HG02884 (cell line): ENCODE measurements at regions not wholly inside any gene's neighbourhood (a gene's known extent, or its start where the extent isn't known, plus 50 kb on each side); places are given as distances from the start of the nearest gene placed in this dataset.
"Not testable (repeated sequence)": the region's sequence is repeated elsewhere in the genome, so short reads cannot be mapped to it uniquely, and the experiment has no call there.

Experiments
- ATAC-seq: cut with Tn5 transposase; IDR thresholded peaks from one replicate; pipeline ENCODE4 v1.9.1; 2021; ENCODE audit warnings: mild to moderate bottlenecking, moderate library complexity; ENCODE audit not compliant: unreplicated experiment

DNA sequence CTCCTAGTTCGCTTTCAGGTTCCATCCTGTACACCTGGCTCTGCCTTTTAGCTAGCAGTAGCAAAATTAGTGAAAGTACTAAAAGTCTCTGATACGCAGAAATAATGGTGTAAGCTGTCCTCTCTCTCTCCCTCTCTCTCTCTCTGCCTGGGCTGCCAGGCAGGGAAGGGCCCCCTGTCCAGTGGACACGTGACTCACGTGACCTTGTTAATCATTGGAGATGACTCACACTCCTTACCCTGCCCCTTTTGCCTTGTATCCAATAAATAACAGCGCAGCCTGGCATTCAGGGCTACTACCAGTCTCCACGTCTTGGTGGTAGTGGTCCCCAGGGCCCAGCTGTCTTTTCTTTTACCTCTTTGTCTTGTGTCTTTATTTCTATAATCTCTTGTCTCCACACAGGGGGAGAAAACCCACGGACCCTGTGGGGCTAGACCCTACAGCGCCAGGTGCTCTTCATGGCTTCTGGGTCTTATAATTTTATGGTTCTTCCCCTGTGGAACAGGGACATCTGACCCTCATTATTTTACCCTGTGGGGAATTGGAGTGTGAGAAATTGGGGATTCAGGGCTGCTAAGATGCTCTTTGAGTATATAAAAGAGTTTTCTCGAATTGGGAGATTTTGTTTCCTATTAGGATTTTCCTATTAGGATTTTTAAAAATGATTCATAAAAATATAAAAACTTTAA, 1348.2 kb downstream of the GATA3 start:
- ATAC-seq: not testable (repeated sequence)

DNA sequence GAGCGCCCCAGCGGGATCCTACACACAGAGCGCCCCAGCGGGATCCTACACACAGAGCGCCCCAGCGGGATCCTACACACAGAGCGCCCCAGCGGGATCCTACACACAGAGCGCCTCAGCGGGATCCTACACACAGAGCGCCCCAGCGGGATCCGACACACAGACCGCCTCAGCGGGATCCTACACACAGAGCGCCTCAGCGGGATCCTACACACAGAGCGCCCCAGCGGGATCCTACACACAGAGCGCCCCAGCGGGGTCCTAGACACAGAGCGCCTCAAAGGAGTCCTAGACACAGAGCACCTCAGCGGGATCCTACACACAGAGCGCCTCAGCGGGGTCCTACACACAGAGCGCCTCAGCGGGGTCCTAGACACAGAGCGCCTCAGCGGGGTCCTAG, 1352.7 kb downstream of the GATA3 start:
- ATAC-seq: not testable (repeated sequence)

DNA sequence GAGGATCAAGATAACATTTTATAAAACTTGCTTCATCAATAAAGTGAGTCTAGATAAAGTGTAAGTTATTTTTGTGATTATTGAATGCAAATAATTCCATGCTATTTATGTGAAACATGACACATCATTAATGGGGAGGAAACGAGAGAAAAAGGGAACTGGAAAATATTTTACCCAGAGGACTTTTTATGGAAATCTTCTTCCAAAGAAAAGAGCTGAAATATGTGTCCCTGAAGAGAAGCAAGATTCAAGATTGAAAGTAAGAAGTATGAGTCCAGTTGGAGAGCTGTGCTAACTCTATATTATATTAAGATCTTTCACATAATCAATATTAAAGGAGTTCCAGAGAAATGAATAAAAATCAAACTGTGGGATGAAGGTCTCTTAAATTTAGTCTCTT, 1361.8 kb downstream of the GATA3 start:
- no peak for ATAC-seq

DNA sequence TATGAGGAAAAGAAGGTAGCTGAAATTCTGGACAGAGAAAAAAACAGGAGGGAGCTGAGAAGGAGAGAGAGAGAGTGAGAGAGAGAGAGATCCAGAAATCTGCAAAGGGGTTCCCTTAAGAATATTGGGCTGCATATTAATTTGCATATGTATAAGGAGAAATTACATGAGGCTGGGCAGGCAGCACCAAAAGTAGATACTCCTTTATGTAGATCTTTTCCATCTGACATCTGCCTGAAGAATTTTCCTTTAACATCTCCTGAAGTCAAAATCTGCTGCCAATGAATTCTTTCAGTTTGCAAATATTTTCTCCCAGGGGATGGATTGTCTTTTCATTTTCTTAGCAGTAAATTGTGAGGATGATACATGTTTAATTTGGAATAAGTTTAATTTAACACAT, 1365.3 kb downstream of the GATA3 start:
- ATAC-seq: no peak

DNA sequence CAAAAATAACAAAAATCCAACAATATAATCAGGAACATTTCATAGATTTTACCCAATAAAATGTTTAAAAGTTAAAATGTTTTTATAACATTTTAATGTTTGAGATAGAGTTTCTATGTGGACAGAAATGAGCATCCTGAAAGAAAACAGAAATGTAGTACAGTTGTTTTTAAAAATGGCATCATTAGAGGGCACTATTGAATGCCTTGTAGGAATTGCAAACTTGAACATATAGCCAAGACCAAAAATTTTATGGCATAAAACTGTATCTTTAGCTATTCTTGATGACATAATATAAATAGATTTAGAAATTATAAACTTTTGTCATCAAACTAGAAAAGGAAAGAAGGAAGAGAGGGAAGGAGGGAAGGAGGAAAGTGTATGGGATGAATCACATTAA, 1372.7 kb downstream of the GATA3 start:
- ATAC-seq: no peak

DNA sequence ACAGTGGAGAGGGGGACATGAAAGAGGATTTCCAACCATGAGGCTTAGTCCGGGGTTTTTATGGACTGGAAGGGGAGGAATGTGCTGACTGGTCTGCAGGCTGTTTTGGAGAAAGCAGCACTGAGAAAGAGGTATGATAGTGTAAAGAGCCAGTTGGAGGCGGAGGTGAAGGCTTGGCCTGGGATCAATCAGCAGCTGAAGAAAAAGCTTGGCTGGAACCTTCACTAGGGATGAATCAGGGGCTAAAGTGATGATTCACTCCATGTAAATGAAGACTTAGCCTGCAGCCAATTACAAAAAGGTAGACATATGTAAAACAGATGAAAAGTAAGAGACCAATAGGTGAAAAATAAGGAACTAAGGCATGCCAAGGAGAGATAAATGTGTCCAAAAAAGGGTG, 1382.6 kb downstream of the GATA3 start:
- no peak for ATAC-seq

DNA sequence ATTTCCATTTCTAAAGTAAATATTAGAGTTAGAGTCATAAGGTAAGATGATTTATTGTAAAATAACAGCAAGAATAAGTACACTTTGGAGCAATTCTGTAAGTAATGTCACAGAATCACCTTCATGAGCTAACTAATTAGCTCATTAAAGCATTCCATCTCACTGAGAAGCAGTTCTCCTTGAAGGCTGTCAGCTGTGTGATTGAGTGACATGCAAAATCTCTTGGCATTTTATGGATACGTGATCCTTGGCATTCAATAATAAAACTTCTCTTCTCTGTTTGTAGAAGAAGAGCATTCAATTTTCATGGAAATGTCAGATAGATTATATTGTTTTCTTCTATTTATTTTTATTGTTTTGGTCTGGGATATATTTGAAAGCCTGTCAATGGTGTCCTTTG, 1389.3 kb downstream of the GATA3 start:
- ATAC-seq: no peak

DNA sequence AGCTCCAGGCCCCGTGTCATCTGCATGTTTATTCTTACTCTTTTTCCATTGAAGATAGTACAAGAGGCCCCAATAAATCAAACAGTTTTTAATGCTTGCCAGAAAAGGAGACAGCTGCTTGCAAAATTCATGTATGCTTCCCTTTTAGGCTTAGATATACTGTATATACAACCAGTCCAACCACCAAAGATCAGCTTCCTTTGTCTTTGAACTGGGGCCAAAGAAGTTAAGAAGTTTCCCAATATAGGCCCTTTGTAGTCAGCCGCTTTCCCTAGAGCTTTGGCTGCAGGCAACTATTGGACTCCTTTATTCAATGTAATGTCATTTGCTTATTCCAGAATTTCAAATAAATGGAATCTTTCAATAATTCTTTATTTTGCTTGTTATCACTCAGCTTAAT, 1395.0 kb downstream of the GATA3 start:
- no peak for ATAC-seq

DNA sequence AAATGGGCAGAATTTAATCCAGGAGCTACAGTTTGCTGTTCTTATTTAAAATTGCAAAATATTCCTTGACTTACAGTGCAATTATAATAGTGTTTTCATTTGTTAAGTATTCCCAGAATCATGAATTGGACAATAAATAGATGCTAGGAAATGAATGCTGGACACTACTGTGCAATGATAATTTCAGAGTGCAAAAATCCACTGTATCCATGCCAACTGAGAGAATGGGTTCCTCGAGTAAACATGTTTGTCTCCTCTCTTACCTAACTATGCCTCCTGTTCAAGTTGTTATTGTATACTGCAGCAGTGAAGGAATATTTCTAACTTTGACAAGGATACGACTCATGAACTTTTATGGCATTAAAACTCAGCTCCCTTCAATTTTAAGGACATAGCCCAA, 1396.3 kb downstream of the GATA3 start:
- no peak for ATAC-seq

DNA sequence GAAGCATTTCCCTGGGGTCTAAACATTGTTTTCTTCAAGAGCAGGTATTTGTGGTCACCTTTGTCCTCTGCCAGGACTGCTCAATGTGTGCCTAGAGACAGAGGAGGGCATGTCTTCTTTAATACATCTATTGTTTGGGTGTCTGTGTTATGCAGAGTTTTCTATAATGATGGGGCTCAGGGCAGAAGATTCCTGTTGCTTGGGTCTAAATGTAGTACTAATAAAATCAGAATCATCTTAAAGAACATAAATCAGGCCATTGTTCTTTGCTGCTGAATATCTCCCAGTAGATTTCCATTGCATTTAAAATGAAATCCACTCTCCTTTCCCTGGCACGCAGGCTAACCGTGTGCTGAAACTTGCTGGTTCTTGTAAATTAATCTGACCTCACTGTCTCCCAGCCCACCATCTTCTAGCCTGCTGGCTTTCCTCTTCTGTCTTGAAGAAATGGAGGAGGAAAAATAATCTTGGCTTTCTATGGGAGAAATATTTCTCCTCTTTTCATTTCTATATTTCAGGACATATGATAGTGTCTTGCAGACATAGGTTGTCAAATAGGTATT, 1396.8 kb downstream of the GATA3 start:
- ATAC-seq: no peak

DNA sequence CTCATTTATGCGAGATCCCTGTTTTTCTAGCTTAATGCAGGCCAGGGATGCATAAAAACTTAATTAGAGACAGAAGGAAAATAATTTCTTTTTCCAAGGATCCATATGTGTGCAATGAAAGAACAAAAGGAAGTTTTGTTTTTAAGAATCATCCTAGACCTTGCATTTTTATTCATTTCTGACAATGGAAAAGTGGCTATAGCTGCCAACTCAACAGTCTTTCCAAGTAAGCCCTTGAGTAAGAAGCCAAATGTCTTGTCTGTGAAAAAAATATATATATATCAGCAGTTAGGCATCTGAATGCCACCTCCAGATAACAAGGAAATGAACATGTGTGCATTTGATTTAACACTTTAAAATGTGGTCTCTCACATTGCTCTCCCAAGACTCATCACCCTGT, 1397.6 kb downstream of the GATA3 start:
- ATAC-seq: no peak

DNA sequence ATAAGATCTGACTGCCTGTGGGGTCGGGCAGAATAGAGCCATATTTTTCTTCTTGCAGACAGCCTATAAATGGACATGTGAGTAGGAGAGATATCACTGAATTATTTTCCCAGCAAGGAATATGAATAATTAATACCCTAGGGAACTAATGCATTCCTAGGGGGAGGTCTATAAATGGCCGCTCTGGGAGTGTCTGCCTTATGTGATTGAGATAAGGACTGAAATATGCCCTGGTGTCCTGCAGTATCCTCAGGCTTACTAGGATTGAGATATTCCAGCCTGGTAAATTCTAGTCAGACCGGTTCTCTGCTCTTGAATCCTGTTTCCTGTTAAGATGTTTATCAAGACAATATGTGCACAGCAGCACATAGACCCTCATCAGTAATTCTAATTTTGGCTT, 1399.4 kb downstream of the GATA3 start:
- ATAC-seq: not testable (repeated sequence)

DNA sequence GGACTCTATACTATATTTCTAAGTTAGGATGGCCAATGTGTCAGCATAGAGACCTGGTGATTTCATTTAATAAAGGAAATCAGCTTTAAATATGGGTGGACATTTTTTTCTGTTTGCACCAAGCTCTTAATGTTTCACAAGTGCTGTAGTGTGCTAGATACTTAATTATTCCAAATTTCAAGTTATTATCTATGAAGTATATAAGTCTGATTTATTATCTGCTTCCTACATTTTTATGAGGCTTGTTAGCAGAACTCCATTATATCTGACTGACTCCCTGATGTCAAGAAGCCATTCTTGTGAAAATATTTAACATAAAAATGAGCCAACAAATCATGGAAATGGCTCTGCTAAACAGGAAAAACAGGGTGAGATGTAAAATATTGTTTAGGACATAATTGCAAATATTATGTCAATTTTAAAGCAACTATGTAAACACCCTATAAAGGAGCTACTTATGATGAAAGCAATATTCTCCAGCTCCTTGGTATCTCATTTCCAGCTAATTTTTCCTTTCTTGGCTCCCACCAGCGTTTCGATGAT, 1415.2 kb downstream of the GATA3 start:
- ATAC-seq: no peak

DNA sequence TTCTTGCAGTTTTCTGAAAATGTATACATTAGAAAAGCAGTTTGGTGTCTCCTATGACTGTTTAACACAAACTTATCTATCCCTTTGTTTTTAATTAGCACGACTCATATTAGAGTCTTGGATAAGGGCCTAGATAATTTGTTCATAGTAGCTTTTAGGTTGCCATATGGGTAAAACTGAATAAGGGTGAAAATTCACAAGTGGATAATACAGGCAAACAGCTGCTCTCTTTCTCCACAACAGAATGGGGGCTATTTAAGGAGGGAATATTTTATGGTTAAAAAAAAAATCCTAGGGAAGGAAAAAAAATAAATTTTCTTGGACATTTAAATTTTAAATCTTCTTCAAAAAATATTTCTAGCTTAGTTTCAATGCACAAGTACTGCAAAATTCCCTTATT, 1416.1 kb downstream of the GATA3 start:
- ATAC-seq: no peak

DNA sequence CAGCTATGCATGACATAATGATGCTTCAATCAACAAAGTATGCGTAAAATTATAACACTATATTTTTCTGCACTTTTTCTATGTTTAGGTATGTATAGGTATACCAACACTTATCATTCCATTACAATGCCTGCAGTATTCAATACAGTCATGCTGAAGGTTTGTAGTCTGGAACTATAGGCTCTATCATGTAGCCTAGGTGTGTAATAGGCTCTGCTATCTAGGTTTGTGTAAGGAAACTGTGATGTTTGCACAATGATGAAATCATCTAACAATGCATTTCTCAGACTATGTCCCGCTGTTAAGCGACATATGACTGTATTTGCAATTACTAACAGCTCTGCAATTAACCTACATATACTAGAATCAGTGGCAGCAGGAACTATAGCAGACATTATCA, 1447.5 kb downstream of the GATA3 start:
- no peak for ATAC-seq

DNA sequence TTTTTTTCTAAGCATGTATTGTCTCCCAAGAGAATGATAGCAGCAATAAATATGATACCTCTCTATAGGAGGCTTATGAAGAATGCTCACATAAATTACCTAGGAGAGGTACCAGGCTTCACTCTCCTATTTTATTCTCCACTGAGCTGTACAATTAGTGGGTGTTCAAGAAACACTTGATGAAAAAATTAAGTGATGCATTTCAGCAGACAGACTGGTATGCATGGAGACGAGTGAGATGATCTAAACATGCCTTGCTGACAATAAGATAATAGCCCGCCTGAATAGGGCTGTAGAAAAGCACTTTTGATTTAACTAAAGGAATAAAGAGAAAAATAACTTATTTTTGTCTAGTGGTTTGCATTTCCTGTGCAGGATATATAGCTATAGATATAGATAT, 1449.7 kb downstream of the GATA3 start:
- ATAC-seq: no peak

DNA sequence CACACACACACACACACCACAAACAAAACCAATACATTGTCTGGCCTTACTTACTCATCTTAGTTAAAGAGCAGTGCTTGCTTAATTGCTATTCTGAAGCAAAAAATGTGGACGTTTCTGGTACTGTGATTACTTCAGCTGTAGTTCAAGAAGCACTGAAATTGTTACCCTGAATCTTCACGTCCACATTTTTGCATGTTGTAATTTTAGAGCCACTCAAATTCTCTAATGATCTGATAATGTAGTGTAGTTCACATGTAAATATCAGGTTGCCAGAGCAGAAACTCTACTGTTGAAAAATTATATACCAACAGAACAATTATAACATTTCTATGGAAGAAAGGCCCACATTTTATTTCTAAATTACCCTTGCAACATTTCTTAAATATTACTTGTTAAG, 1451.1 kb downstream of the GATA3 start:
- ATAC-seq: no peak

DNA sequence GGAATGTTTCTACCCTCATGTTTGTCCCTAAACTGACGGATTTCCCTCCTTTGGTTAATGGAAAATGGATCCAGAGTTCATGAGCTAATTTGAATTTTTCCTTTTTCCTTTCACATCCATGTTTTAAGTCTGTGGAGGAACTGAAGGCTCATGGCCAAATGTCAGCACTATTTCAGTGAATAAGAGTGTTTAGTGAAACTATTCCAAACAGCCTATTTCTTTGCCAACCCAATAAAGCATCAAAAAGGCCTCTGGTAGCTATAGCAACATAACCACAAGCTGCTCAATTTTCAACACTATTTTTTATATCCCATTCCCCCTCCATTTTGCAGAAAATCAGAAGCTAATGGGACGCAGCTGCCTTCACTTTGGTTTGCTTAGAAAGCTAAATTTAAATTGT, 1454.1 kb downstream of the GATA3 start:
- no peak for ATAC-seq

DNA sequence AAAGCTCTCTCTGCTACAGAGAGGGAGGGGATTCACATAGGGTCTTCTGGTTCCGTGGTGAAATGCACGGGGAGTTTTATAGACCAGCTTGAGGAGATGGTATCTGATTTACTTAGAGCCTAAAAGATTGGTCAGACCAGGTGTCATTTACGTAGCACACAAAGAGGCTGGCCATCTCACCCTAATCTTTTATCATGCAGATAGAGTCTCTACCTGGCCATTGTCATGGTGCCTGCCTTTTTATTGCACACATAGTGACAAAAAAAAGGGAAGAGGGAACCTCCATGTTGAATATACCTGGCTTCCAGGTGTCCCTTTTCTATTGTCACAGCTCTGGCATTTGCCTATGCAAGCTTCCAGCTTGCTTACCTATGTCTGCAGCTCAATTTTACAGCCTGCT, 1456.1 kb downstream of the GATA3 start:
- ATAC-seq: no peak

DNA sequence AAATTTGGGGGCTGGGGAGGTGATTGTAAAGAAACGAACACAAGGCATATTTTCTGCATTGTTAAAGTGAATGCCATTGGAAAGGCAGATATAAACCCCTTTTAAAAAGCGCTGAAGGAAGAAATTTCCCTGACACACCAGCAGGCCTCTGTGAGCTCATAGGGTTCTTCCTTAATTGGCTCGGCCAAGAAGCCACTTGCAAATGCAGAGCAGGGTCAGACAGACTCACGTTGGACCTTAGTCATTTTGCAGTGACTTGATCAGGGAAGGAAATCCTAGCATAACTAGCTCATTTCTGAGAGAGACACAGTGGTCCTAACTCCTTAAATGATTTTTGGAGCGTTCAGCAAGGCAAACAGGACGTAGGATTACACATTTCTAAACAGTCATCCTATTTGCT, 1461.4 kb downstream of the GATA3 start:
- ATAC-seq: no peak

DNA sequence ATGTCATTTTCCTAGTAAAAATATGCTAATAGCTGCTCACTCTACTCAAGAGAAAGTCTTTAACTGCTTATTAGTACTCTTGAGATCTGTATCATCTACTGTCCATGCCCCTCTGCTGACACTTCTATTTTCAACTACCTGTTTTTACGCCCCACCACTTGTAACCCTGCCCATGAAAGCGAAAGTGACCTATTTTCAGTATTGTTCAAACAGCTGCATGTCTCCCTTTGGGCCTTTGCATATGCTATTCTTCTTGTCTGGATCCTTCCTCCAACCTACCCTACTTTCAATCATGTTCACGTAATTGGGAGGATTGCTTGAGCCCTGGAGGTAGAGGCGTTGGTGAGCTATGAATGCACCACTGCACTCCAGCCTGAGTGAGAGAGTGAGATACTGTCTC, 1481.3 kb downstream of the GATA3 start:
- peak; percentile 96 for ATAC-seq

DNA sequence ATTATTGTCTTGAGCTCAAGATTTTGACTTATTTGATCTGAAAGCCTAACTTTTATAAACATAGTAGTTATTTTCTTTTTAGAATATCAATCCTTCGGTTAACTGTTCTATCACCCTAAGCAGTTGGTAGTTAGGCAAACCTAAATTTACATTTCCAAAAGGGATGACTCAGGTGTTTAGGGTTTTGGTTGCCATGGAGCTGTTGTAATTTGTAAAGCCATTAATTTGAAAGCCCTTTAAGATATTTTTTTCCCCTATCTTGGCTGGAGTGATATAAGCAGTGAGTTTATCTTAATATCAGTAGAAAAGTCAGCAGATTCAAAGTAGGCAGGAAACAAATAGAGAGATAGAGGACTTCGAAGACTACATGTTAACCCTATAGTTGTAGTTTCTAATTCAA, 1472.6 kb upstream of the CELF2 start:
- no peak for ATAC-seq
